Activated CD4-positive, alpha-beta T cell treated with anti-CD3 and anti-CD28 coated beads, Interleukin-10, Interleukin-2, amounts not matched to agents 100 ng/mL and 50 ng/mL, durations not matched to agents 16 hours and 8 hours (primary cell): ENCODE measurements at regions not wholly inside any gene's neighbourhood (a gene's known extent, or its start where the extent isn't known, plus 50 kb on each side); places are given as distances from the start of the nearest gene placed in this dataset.
A peak's percentile ranks its signal among the peaks of the same experiment; 100 is the strongest.

Experiments used
- DNase-seq: peaks from one replicate; pipeline ENCODE4 v3.0.0-alpha.2; 2020

- DNase-seq = no peak
Measured at GRCh38 chr2:102078773-102079172, 63.8 kb upstream of the IL1R1 start.

- DNase-seq = peak; percentile 84
Measured at GRCh38 chr2:102080451-102081242, 61.9 kb upstream of the IL1R1 start.

- DNase-seq = no peak
Measured at GRCh38 chr2:102081243-102081522, 61.4 kb upstream of the IL1R1 start.

DNA sequence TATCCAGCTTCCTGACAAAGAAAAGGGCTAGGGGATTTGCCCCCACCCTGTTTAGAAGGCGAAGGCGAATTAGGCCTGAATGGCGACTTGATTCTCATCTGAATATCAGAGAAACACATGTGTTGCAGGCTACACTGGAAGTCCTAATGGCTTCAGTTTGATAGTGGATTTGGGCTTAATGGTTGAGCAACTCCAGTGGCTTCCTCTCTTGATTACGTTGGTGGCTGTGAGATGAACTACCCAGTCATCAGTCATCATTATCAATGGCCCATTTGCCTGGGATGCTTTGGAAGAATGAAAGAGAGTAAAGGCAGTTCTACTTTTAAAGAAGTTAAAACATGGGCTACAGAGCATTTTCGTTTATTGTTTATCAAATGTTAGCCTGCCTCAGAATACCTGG, 60.9 kb upstream of the IL1R1 start:
- DNase-seq = no peak

GRCh38 chr2:102082571-102083392, 59.8 kb upstream of the IL1R1 start:
- DNase-seq = peak; percentile 93

DNA sequence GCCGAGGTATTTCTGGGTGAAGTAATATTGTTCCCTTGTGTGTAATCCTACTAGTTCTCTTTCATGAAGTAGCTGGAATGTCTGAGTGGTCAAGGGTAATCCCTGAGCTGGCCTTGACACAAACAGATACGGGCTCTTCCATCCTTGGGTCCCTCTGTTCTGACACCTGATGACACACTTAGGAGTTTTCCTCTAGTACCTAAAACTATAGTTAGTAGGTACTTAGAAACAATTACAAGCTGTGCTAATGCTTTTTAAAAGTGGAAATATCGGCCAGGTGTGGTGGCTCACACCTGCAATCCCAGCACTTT, 59.2 kb upstream of the IL1R1 start:
- no peak for DNase-seq

- no peak for DNase-seq
Measured at GRCh38 chr2:102084651-102085050, 57.9 kb upstream of the IL1R1 start.

GRCh38 chr2:102085238-102085637, 57.3 kb upstream of the IL1R1 start:
- no peak for DNase-seq

DNA sequence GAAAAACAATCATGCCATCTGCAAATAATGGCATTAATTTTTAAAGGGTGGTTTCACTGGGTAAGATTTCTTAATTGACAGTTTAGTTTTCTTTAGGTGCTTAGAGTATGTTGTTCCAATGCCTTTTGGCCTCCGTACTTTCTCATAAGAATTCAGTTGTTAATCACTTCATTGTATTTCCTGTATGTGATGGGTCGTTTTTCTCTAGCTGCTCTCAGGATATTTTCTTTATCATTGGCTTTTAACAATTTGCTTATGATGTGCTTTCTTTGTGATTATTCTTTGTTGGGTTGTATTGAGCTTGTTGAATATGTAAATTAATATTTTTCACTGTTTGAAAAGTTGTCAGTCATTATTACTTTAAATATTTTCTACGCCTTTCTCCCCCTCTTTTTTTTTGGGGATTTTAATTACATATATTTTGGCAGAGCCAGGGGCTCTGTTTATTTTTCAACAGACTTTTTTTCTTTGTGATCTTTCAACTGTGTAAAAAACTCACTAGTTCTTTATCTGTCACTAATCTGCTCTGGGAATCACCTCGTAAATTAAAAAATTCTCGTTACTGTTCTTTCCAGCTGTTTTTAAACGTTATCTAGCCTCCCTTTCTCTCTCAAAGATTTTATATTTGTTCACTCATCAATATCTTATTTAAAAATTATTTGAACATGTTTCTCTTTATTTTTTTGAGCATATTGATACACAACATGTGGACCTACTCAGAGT, 56.2 kb upstream of the IL1R1 start:
- no peak for DNase-seq

- DNase-seq = no peak
Measured at GRCh38 chr2:102091121-102091520, 51.4 kb upstream of the IL1R1 start.

- no peak for DNase-seq
Measured at GRCh38 chr2:102091908-102092307, 50.6 kb upstream of the IL1R1 start.

GRCh38 chr2:102092535-102092934, 50.0 kb upstream of the IL1R1 start:
- DNase-seq = no peak
